ENCODE measurements at regions not wholly inside any gene's neighbourhood (a gene's known extent, or its start where the extent isn't known, plus 50 kb on each side); places are given as distances from the start of the nearest gene placed in this dataset.

DNA sequence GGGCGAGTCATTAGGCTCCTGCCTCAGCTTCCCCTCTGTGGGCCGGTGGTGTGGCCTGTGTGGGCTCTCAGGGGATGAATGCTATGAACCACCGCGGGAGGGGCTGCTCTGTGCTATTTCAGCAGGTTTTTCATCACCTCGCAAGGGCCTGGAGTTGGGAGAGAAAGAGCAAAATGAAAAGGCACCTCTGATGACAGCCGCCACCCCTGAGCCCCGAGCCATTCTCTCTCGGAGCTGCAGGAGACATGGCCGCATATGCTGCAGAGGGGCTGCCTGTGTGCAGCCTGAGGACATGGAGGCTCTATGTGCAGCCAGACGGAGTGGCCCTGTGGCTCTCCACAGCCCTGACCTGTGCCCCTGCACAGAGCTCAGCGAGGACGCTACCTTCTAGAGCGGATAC, 96.2 kb upstream of the CTDP1 start:
- no peak for TF ChIP-seq CTCF (IDR thresholded peaks at IDR 0.05)
- no peak for TF ChIP-seq POLR2A (IDR thresholded peaks at IDR 0.05)
